ENCODE measurements at regions not wholly inside any gene's neighbourhood (a gene's known extent, or its start where the extent isn't known, plus 50 kb on each side); places are given as distances from the start of the nearest gene placed in this dataset.

GRCh38 chr9:23945897-23946296 is 119.9 kb upstream of the ELAVL2 start:
- no peak for TF ChIP-seq CTCF (IDR thresholded peaks at IDR 0.05; ENCODE audit: unreplicated experiment)
- H3K27ac Mint-ChIP-seq, result no peak overlapping the region
- H3K4me1 Mint-ChIP-seq, result no peaks in the 10 kb centered on the region
- H3K36me3 Mint-ChIP-seq, result peaks cover 2% of the 10 kb centered on the region
- DNase-seq (ENCODE audit: low spot score in 2 of 2, unreplicated experiment in 2 of 2), result no peak
- H3K4me3 Mint-ChIP-seq, result no peak overlapping the region
- H3K9me3 Mint-ChIP-seq, result peaks cover 29% of the 10 kb centered on the region
- no peaks in the 10 kb centered on the region for H3K27me3 Mint-ChIP-seq (ENCODE audit: low read depth)

DNA sequence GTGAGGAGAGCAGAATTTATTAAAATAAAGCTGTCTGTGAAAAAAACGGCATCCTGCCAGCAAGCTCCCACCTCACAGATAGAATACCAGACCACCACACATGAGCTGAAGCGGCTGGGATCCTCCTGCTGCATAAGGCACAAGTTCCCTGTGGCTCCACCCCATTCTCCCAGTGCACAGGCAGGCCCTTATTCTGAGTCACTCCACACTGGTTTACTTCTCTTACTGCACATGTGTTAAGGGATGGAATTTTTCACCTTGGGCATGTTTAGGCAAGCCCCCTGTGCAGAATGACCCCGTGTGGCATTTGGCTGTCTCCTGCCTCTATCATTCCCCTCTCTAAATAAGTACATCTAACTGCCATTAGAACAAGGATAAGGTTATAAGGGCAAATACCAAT is 115.0 kb upstream of the ELAVL2 start:
- Mint-ChIP-seq H3K4me1 (no peaks in the 10 kb centered on the region), H3K27ac (no peak overlapping the region), H3K4me3 (no peak overlapping the region), H3K9me3 (peaks cover 34% of the 10 kb centered on the region), H3K36me3 (peaks cover 2% of the 10 kb centered on the region), H3K27me3 (ENCODE audit: low read depth) (no peaks in the 10 kb centered on the region)
- DNase-seq (ENCODE audit: low spot score in 2 of 2, unreplicated experiment in 2 of 2), result no peak
- no peak for TF ChIP-seq CTCF (IDR thresholded peaks at IDR 0.05; ENCODE audit: unreplicated experiment)

DNA sequence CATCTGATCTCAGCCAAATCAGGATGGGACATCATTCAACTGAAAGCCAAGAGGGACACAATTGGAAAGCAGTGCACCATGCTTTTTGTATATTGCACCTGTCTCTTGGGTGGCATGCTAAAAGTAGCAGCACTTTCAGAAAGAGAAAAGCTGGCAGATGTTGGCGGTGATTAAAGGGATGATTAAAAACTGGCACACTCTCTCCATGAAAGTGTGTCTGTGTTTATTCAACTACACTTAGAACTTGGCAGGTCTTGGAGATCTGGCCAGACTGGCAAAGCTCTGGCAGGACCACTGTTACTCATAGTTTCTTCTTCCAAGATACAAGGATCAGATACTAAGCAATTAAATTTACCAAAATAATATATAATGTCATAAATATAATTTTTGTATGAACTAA is 112.9 kb upstream of the ELAVL2 start:
- Mint-ChIP-seq H3K27ac (no peak overlapping the region), H3K4me3 (no peak overlapping the region), H3K36me3 (no peaks in the 10 kb centered on the region), H3K9me3 (peaks cover 17% of the 10 kb centered on the region), H3K27me3 (ENCODE audit: low read depth) (no peaks in the 10 kb centered on the region), H3K4me1 (peaks cover 5% of the 10 kb centered on the region)
- DNase-seq (ENCODE audit: low spot score in 2 of 2, unreplicated experiment in 2 of 2), result no peak
- no peak for TF ChIP-seq CTCF (IDR thresholded peaks at IDR 0.05; ENCODE audit: unreplicated experiment)

- no peak for TF ChIP-seq CTCF (IDR thresholded peaks at IDR 0.05; ENCODE audit: unreplicated experiment)
- Mint-ChIP-seq H3K27ac (no peak overlapping the region), H3K36me3 (no peaks in the 10 kb centered on the region), H3K4me1 (peaks cover 7% of the 10 kb centered on the region), H3K27me3 (ENCODE audit: low read depth) (no peaks in the 10 kb centered on the region), H3K4me3 (no peak overlapping the region), H3K9me3 (no peaks in the 10 kb centered on the region)
- no peak for DNase-seq (ENCODE audit: low spot score in 2 of 2, unreplicated experiment in 2 of 2)
Observed at GRCh38 chr9:23934291-23934906, 108.4 kb upstream of the ELAVL2 start.

DNA sequence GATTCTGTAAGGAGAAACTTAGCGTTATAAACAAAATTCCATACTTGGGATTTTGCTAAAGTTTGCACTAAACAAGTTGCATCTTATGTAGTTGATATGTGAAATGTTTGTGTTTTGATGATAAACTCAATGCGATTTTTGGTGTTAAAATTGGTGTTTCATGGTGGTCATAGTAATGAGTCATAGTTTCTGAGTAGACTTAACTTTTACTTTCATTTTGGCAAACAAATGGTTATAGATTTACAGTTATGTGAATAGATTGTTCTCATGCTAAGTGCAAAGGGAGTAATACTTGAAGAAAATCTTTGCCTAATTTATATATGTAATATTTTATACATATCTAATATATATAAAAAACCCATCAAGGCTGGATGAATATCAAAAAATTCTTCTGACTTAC is 107.3 kb upstream of the ELAVL2 start:
- peaks cover 3% of the 10 kb centered on the region for H3K9me3 Mint-ChIP-seq
- H3K36me3 Mint-ChIP-seq, result no peaks in the 10 kb centered on the region
- H3K4me1 Mint-ChIP-seq, result peaks cover 7% of the 10 kb centered on the region
- H3K27ac Mint-ChIP-seq, result no peak overlapping the region
- DNase-seq (ENCODE audit: low spot score in 2 of 2, unreplicated experiment in 2 of 2), result no peak
- TF ChIP-seq CTCF (IDR thresholded peaks at IDR 0.05; ENCODE audit: unreplicated experiment), result no peak
- no peaks in the 10 kb centered on the region for H3K27me3 Mint-ChIP-seq (ENCODE audit: low read depth)
- no peak overlapping the region for H3K4me3 Mint-ChIP-seq

GRCh38 chr9:23926368-23926767 is 100.3 kb upstream of the ELAVL2 start:
- H3K9me3 Mint-ChIP-seq, result peaks cover 17% of the 10 kb centered on the region
- no peak for TF ChIP-seq CTCF (IDR thresholded peaks at IDR 0.05; ENCODE audit: unreplicated experiment)
- H3K4me3 Mint-ChIP-seq, result no peak overlapping the region
- no peaks in the 10 kb centered on the region for H3K36me3 Mint-ChIP-seq
- no peaks in the 10 kb centered on the region for H3K4me1 Mint-ChIP-seq
- no peaks in the 10 kb centered on the region for H3K27me3 Mint-ChIP-seq (ENCODE audit: low read depth)
- no peak for DNase-seq (ENCODE audit: low spot score in 2 of 2, unreplicated experiment in 2 of 2)
- no peak overlapping the region for H3K27ac Mint-ChIP-seq

All from mesothelial cell of epicardium (in vitro differentiated cells).